Stimulated activated CD8-positive, alpha-beta memory T cell treated with anti-CD3 and anti-CD28 coated beads, Interleukin-7, amount 100 ng/mL, for 1 hour (primary cell): ENCODE measurements at regions not wholly inside any gene's neighbourhood (a gene's known extent, or its start where the extent isn't known, plus 50 kb on each side); places are given as distances from the start of the nearest gene placed in this dataset.

ENCODE experiments used
- DNase-seq, 2 donors: peaks; one replicate each; pipeline ENCODE4 v3.0.0-alpha.2; 2020; ENCODE audit warnings: low read depth in 2 of 2

GRCh38 chr10:130994845-130995244 is 316.7 kb downstream of the TCERG1L start:
- no peak for DNase-seq

- no peak for DNase-seq
Measured at GRCh38 chr10:130997267-130998045, 314.1 kb downstream of the TCERG1L start.

- no peak for DNase-seq
Measured at GRCh38 chr10:130998046-130998435, 313.5 kb downstream of the TCERG1L start.

- no peak for DNase-seq
Measured at GRCh38 chr10:130998642-130999041, 312.9 kb downstream of the TCERG1L start.

- DNase-seq = no peak
Measured at GRCh38 chr10:130999376-131000202, 311.9 kb downstream of the TCERG1L start.

- no peak for DNase-seq
Measured at GRCh38 chr10:131000244-131000643, 311.3 kb downstream of the TCERG1L start.

- DNase-seq = no peak
Measured at GRCh38 chr10:131000743-131001142, 310.8 kb downstream of the TCERG1L start.

GRCh38 chr10:131001438-131001837 is 310.1 kb downstream of the TCERG1L start:
- DNase-seq = no peak

GRCh38 chr10:131002031-131002861 is 309.3 kb downstream of the TCERG1L start:
- no peak for DNase-seq

- DNase-seq = no peak
Measured at GRCh38 chr10:131003455-131003854, 308.1 kb downstream of the TCERG1L start.

GRCh38 chr10:131004276-131004675 is 307.2 kb downstream of the TCERG1L start:
- no peak for DNase-seq

GRCh38 chr10:131006458-131007256 is 304.9 kb downstream of the TCERG1L start:
- DNase-seq = no peak

- no peak for DNase-seq
Measured at GRCh38 chr10:131009791-131010190, 301.7 kb downstream of the TCERG1L start.

GRCh38 chr10:131010965-131011575 is 300.5 kb downstream of the TCERG1L start:
- DNase-seq = no peak

GRCh38 chr10:131011936-131012640 is 299.4 kb downstream of the TCERG1L start:
- no peak for DNase-seq

GRCh38 chr10:131012641-131012985 is 298.9 kb downstream of the TCERG1L start:
- no peak for DNase-seq

GRCh38 chr10:131013281-131013912 is 298.1 kb downstream of the TCERG1L start:
- DNase-seq = no peak

GRCh38 chr10:131014271-131014670 is 297.2 kb downstream of the TCERG1L start:
- DNase-seq = no peak

GRCh38 chr10:131015271-131015670 is 296.2 kb downstream of the TCERG1L start:
- DNase-seq = no peak

GRCh38 chr10:131016556-131016955 is 295.0 kb downstream of the TCERG1L start:
- DNase-seq = no peak
